Mononuclear cell (primary cell): ENCODE measurements at regions not wholly inside any gene's neighbourhood (a gene's known extent, or its start where the extent isn't known, plus 50 kb on each side); places are given as distances from the start of the nearest gene placed in this dataset.

Experiments used
- H3K27me3 ChIP-seq: 2 replicates; pipeline ENCODE4 v1.6.0; 2011; ENCODE audit warnings: low read length, control low read depth; ENCODE audit not compliant: insufficient read depth
- H3K4me1 ChIP-seq: 2 replicates; pipeline ENCODE4 v1.5.1; 2011; ENCODE audit warnings: mild to moderate bottlenecking, low read length, control low read depth; ENCODE audit not compliant: insufficient read depth
- H3K4me3 ChIP-seq: 2 replicates; pipeline ENCODE4 v1.5.1; 2011; ENCODE audit warnings: mild to moderate bottlenecking, low read length, moderate library complexity
- H3K9me3 ChIP-seq: 2 replicates; pipeline ENCODE4 v1.5.1; 2011; ENCODE audit warnings: low read depth, mild to moderate bottlenecking, control low read depth, low read length

DNA sequence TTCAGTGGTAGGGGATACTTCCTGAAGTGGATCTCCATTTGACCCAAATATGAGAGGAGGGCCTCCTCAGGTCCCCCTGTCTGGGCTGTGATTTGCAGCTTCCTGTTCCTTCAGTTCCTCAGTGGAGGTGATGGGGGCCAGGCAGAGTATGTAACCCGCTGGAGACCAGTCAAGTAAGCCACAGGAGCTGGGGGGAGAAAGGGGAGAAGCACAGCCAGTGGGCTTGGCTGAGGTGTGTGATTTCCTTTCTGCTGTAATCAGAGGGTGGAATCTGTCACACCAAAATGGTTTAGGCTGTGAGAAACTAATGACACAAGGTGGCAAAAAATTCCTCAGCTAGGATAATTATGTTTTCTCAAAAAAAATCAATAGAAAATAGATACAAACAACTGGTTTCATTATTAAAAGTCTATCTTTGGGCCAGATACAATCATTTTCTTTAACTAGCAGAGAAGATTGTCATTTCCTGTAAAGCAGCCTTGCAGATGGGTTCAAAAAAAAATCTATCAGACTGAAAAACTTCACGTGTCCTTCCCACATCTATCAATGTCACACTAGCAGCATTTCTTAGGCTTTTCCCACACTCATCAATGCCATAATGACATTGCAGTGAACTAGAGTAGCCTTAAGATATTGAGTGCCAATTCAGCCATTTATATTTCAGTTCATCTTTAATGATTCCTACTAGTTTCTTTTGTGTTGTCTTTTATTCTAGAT lies 1660.3 kb downstream of the EFNB2 start:
- H3K4me3 ChIP-seq: no peak overlapping the region
- H3K27me3 ChIP-seq: no peaks in the 10 kb centered on the region
- no peaks in the 10 kb centered on the region for H3K9me3 ChIP-seq
- no peaks in the 10 kb centered on the region for H3K4me1 ChIP-seq

DNA sequence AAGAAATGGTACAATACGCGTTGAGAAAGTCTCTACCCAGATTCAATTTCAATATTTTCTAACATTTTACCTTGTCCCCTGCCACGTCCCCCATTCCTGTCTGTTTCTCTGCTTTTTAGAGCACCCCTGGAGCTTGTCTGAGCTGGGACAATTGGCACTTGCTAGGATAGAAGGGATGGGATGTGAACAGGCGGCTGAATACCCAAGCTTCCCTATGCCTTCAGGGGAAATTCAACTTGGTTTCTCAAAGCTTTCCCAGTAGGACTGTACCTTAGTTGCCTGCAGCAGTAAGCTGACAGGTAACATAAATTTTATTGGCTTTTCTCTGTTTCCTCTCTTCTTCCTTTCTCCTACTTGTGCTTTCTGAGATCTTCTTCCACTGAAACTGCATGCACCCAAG lies 1663.3 kb downstream of the EFNB2 start:
- Histone ChIP-seq H3K9me3 (no peaks in the 10 kb centered on the region), H3K27me3 (no peaks in the 10 kb centered on the region), H3K4me1 (no peaks in the 10 kb centered on the region), H3K4me3 (no peak overlapping the region)

DNA sequence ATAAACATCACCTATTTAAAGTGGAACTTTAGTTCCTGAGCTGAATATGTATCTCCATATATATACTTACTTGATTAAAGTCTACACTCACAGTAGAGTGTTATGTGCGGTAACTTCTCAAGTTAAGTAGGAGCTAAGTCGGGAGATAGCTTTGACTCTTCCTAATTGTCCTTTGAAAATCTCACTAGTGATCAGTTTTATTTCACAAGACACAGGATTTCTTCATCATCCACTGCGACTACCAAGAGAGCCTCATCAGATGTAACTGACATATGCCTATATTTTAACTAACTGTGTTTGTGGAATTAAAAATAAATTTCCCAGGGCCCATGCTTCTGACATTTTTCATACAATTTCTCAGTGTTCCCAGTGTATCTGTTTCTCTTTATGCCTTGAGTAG lies 1664.0 kb downstream of the EFNB2 start:
- Histone ChIP-seq H3K27me3 (no peaks in the 10 kb centered on the region), H3K4me3 (no peak overlapping the region), H3K4me1 (no peaks in the 10 kb centered on the region), H3K9me3 (no peaks in the 10 kb centered on the region)

DNA sequence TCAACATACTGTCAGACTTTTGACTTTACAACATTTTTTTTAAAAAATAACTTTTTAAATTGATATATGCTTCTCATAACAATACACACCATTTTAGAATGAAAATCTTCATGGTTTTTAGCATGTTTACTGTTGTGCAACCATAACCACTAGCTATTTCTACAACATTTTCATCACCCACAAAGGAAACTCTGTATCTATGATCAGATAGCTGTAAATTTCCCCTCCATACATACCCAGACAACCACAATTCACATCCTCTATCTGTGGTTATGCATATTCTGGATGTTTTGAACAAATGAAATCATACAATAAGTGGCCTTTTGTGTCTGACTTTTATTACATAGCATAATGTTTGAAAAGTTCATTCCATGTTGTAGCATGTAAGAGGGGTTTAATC lies 1666.0 kb downstream of the EFNB2 start:
- Histone ChIP-seq H3K4me3 (no peak overlapping the region), H3K4me1 (no peaks in the 10 kb centered on the region), H3K9me3 (no peaks in the 10 kb centered on the region), H3K27me3 (no peaks in the 10 kb centered on the region)

DNA sequence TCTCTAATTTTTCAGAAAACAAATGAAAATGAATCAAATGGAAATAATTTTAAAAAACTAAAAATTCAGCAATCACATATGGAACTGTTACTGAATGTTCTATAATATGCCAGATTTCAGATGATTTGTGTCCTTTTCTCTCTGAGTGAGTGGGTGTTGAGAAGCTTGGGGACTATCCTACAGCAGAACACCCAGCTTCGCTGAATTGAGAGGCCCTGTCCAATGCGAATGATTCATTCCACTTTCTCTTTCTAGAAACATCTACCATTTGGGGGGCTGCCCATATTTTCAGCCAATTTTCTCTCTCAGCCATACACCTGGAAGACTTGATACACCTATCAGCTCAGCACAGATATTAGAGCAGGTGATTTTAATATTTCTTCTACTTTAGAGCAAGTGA lies 1666.7 kb downstream of the EFNB2 start:
- Histone ChIP-seq H3K27me3 (no peaks in the 10 kb centered on the region), H3K4me1 (no peaks in the 10 kb centered on the region), H3K4me3 (no peak overlapping the region), H3K9me3 (no peaks in the 10 kb centered on the region)

DNA sequence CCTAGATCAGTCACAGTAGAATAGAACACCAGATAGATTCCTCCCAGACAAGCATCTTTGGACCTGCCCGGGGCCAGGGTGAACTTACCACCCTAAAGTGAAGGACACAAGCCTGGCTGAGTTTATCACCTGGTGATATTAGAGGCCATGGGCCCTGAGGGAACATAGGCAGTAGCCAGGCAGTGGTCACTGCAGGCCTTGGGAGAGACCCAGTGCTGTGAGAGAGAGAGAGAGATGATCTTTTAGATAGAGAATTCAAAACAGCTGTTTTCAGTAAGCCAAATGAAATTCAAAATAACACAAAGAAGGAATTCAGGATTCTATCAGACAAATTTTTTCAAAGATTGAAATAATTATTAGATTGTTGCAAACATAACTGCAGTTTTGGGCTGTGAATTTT lies 1679.9 kb downstream of the EFNB2 start:
- H3K27me3 ChIP-seq: no peaks in the 10 kb centered on the region
- H3K4me3 ChIP-seq: no peak overlapping the region
- no peaks in the 10 kb centered on the region for H3K4me1 ChIP-seq
- H3K9me3 ChIP-seq: no peaks in the 10 kb centered on the region

DNA sequence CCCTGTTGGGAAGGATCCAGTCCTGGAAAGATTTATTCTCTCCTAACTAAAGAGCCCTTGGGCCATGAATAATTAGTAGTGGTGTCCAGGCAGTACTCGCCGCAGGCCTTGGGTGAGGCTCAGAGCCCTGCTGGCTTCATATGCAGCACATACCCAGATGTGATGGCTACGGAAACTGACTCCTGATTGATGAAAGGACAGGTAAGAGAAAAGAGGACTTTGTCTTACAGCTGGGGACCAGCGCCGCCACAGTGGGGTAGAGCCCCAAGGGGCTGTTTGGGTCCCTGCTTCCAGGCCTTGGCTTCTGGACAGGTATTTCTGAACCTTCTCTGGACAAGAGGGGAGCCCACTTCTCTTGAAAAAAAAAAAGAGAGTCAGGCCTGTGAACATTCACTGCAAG lies 1680.8 kb downstream of the EFNB2 start:
- H3K4me3 ChIP-seq: no peak overlapping the region
- H3K9me3 ChIP-seq: no peaks in the 10 kb centered on the region
- no peaks in the 10 kb centered on the region for H3K27me3 ChIP-seq
- no peaks in the 10 kb centered on the region for H3K4me1 ChIP-seq

DNA sequence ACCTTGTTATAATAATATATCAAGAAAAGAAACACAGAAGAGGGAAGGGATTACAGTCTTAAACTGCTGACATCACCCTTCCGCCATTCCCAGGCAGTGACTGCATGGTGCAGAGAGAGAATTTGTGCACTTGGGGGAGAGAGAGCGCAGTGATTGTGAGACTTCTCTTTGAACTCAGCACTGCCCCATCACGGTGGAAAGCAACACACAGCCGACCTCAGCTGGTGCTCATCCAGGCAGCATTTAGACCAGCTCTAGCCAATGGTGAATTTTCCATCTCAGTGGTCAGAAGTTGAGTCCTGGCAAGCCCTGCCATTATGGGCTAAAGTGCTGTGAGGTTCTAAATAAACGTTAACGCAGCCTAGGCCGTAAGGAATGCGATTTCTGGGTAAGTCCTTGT lies 1681.5 kb downstream of the EFNB2 start:
- Histone ChIP-seq H3K9me3 (no peaks in the 10 kb centered on the region), H3K4me1 (no peaks in the 10 kb centered on the region), H3K27me3 (no peaks in the 10 kb centered on the region), H3K4me3 (no peak overlapping the region)

DNA sequence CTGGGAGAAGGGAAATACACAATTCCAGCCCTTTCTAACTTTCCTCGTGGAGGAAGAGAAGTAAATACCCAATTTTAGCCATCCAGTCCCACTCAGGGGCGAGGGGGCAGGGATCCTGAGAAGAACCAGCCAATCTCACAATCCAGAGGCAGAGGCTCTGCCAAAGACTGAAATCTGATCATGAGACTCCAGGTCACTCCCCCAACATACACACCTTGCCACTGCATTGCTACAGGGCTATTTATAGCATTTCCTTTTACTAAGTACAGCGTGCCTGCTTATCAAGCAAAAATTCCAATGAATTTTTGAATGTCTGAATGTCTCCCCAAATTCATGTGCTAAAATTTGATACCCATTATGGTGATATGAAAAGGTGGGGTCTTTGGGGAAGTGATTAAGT lies 1687.5 kb downstream of the EFNB2 start:
- H3K4me1 ChIP-seq: no peaks in the 10 kb centered on the region
- H3K27me3 ChIP-seq: no peaks in the 10 kb centered on the region
- H3K9me3 ChIP-seq: no peaks in the 10 kb centered on the region

DNA sequence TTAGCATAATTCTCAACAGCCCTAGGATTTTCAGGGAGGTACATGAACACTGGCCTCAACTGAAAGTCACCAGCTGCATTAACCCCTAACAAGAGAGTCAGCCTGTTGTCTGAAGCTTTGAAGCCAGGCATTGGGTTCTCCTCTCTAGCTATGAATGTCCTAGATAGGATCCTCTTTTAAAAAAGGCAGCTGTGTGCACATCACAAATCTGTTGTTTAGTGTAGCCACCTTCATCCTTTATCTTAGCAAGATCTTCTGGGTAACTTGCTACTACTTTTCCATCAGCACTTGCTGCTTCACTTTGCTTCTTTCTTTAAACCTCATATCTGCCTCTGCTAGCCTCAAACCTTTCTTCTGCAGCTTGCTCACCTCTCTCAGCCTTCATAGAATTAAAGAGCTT lies 1692.1 kb downstream of the EFNB2 start:
- H3K4me3 ChIP-seq: no peak overlapping the region
- H3K4me1 ChIP-seq: no peaks in the 10 kb centered on the region
- no peaks in the 10 kb centered on the region for H3K27me3 ChIP-seq
- no peaks in the 10 kb centered on the region for H3K9me3 ChIP-seq

More for the DNA sequence above, 1687.5 kb downstream of the EFNB2 start:
- H3K4me3 ChIP-seq: no peak overlapping the region

DNA sequence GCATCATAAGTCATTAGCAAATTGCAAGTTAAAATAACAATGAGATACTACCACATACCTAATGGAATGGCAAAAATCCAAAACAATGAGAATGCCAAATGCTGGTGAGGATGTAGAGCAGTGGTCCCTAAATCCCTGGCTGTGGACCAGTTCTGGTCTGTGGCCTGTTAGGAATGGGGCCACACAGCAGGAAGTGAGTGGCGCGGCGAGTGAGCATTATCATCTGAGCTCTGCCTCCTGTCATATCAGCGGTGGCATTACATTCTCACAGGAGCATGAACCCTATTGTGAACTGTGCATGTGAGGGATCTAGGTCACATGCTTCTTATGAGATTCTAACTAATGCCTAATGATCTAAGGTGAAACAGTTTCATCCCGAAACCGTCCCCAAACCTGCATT lies 1694.4 kb downstream of the EFNB2 start:
- Histone ChIP-seq H3K27me3 (no peaks in the 10 kb centered on the region), H3K4me1 (no peaks in the 10 kb centered on the region), H3K9me3 (no peaks in the 10 kb centered on the region), H3K4me3 (no peak overlapping the region)

DNA sequence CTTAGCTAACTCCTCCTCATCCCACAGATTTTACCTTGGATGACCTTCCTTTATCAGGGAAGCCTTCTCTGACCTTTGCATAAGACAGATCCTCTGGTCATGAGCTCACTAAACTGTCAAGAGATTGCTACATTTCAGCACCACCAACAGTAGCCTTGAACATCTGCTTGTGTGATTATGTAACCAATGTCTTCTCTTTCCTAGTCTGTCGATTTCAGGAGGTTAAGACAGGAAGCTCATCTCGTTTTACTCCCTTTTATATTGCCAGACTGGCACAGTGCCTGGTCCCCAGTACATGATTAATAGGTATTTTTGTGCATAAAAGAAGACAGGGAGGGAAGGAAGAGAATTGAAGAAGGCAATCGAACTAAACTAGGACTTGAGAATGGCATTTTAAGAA lies 1697.7 kb downstream of the EFNB2 start:
- H3K4me1 ChIP-seq: no peaks in the 10 kb centered on the region
- H3K27me3 ChIP-seq: no peaks in the 10 kb centered on the region
- H3K4me3 ChIP-seq: no peak overlapping the region
- H3K9me3 ChIP-seq: no peaks in the 10 kb centered on the region

DNA sequence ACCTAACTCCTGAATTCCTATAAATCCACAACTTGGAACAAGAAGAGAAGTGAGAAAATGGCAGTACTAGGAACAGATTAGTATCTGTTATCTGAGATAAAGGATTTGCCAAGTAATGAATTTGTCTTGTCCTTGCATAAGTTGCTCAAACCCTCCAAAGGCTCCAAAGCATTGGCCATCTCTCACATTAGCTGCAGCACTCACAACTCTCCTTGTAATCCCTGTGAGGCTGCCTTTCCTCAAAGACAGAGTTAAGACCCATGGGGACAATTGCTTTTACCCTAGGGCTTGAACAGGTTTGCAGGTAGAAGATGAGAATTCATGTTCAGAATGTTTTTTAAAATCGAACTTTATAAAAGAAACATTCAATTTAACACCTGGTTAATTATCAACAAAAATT lies 1702.2 kb downstream of the EFNB2 start:
- no peaks in the 10 kb centered on the region for H3K4me1 ChIP-seq
- no peak overlapping the region for H3K4me3 ChIP-seq
- no peaks in the 10 kb centered on the region for H3K27me3 ChIP-seq
- no peaks in the 10 kb centered on the region for H3K9me3 ChIP-seq

DNA sequence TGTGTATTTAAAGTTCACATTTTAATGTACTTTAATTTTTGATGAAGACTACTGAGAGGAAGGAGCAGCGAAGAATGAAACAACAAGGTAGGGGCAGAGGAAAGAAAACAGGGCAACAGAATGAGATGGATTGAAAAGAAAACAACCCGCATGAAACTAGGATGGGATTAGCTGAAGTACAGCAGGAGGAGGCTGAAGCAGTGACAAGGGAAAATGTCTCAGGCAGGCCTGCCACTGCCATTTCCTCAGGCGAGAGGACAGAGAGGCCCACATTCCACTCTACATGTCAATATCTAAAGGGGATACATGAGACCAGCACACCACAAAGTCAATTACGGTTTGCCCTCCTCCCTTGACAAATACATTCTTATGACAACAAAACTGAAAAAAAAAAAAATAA lies 1703.2 kb downstream of the EFNB2 start:
- no peaks in the 10 kb centered on the region for H3K9me3 ChIP-seq
- H3K4me1 ChIP-seq: no peaks in the 10 kb centered on the region
- no peaks in the 10 kb centered on the region for H3K27me3 ChIP-seq
- no peak overlapping the region for H3K4me3 ChIP-seq

DNA sequence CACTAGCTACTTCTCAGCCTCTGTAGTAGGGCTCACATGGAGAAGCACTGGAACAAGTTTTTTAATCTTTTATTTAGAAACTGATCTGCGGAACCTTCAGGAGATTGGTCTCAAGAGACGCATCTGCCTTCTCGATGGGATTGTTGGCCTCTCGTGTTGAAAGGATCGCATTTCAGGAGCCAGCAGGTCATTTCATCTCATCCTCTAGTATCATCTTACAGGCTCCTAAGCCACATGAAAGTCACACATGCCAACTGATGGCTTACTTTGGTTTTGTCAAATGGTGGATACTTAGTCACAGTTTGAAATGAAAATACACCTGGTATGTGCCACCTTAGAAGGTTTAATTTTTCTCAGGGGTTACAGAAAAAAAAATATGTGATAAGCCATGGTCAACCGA lies 1703.6 kb downstream of the EFNB2 start:
- no peaks in the 10 kb centered on the region for H3K9me3 ChIP-seq
- no peak overlapping the region for H3K4me3 ChIP-seq
- no peaks in the 10 kb centered on the region for H3K27me3 ChIP-seq
- no peaks in the 10 kb centered on the region for H3K4me1 ChIP-seq

DNA sequence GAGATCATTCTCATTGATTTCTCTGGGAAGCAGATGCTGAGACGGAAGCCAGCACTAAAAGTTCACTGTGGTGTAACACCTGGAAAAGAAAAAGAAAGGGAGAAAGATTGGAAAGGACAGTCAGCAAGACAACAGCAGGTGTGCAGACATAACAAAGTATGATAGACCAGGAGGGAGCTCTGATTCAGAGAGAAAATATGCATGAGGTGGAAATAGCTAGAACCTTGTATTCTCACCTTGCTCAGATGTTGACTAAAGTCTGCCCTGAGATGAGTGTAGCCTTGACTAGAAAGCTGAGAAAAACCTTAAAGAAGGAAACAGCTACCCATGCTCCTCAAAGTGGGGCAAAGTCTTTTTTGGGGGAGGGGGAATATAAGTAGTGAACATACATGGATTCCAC lies 1711.8 kb downstream of the EFNB2 start:
- Histone ChIP-seq H3K4me1 (no peaks in the 10 kb centered on the region), H3K4me3 (no peak overlapping the region), H3K9me3 (no peaks in the 10 kb centered on the region), H3K27me3 (no peaks in the 10 kb centered on the region)
